HG03378 (cell line): ENCODE measurements at regions not wholly inside any gene's neighbourhood (a gene's known extent, or its start where the extent isn't known, plus 50 kb on each side); places are given as distances from the start of the nearest gene placed in this dataset.
"Not testable (repeated sequence)": the region's sequence is repeated elsewhere in the genome, so short reads cannot be mapped to it uniquely, and the experiment has no call there.

Experiments
- ATAC-seq: cut with Tn5 transposase; IDR thresholded peaks from one replicate; pipeline ENCODE4 v1.9.1; 2021; ENCODE audit warnings: mild to moderate bottlenecking, moderate library complexity; ENCODE audit not compliant: unreplicated experiment

DNA sequence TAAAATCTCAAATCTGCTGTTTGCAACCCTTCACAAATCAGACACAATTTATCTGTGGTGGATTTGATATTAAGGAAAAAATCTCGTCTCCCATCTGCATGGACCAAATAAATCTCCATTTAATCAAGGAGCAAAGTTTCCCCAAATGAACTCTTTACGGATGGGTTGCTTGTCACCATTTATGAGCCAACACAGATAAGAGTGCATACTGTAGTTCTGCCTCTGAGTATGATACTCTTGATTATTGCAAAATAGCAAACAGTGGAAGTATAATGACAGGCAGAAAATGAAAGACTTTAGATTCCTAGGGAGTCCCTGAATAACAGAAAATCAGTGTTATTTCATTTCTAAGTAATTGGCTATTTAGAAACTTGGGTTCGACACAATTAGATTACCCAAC, 1395.9 kb downstream of the FAM181B start:
- ATAC-seq = no peak

GRCh38 chr11:81332276-81332675, 1401.4 kb downstream of the FAM181B start:
- no peak for ATAC-seq

GRCh38 chr11:81331611-81332235, 1401.9 kb downstream of the FAM181B start:
- ATAC-seq = no peak

DNA sequence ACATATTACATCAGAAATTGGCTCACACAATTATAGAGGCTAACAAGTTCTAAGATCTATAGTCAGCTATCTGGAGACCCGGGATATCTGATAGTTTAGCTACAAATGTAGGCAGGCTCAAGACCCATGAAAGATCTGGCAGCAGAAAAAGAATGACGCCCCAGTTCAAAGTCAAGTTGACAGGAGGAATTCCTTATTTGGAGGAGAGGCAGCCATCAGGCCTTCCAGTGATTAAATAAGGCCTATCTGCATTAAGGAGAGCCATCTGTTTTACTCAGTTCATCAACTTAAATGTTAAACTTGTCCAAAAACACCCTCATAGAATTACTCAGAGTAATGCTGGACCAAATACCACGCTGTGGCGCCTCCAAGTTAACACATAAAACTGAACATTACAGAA, 1402.6 kb downstream of the FAM181B start:
- no peak for ATAC-seq

DNA sequence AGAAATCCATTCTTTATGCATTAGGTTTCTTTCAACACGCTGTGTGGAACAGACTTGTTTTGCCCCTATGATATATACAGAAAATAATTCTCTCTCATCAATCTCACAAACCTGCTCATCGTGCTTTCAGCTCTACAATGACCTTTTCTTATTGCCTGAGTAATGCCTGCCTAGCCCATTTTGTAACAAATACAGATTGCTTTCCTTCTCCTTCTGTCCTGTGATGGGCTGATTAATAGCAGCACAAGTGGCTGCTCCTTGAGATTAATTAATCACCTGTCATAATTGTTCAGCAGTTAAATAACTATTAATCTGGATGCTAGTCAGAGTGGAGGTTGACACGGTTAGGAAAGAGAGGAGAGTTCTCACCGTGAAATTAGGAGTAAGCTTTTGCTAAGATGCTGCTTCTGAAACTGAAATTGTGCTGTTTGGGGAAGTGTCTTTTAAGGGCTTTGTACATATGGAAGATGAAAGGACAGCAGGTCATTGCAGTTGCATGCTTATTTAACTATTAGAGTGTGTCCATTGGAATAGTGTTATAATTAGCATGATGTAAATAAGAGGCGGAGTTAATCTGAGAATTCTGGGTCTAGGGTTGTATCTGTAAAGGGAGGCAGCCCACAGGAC, 1430.5 kb downstream of the FAM181B start:
- no peak for ATAC-seq

DNA sequence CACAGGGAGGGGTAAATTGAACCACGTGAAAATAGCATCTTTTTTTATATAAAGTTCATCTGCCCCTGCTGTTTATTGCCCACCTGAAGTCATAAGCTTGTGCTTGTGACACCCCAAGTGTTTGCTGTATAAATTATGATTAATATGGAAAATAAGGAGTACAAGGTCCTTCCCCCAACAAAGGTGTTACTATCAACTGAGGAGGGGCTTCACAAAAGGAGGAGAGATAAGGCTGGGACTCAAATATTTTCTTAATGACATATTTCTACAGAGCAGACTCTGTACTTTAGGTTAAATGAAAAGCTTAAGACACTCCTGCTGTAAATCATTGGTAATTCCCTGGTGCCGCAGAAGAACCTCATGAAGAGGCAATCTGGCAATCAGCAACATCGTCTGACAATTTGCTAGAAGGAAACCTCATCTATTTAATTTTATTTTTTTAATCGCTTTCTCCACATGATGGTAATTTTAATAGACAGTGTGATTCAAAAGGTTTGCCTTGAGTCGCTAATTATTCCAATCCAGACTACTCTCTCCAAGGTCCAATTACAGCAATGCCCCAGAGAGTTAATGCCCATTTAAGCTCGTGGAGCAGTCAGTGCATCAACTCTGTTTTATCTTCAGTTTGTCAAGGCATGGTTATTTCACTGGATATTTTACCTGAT, 1432.4 kb downstream of the FAM181B start:
- ATAC-seq = no peak

- ATAC-seq = no peak
Observed at GRCh38 chr11:81286959-81287358, 1446.7 kb downstream of the FAM181B start.

DNA sequence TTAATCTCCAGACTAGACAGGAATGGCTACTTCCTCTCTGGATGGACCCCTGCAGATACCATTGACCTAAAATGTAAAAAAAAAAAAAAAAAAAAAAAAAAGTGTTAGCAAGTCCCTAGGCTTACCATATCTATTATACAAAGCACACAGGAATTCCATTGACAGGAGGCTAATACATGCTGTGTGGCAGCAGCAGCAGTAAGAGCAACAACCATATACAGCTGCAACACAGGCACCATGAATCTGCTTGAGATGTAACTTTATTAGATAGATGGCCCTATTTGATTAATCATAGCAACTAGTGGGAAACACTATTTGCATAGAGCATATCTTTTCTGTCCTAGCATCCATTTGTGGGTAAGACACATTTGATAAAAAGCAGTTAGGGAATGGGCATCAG, 1447.1 kb downstream of the FAM181B start:
- ATAC-seq = no peak

DNA sequence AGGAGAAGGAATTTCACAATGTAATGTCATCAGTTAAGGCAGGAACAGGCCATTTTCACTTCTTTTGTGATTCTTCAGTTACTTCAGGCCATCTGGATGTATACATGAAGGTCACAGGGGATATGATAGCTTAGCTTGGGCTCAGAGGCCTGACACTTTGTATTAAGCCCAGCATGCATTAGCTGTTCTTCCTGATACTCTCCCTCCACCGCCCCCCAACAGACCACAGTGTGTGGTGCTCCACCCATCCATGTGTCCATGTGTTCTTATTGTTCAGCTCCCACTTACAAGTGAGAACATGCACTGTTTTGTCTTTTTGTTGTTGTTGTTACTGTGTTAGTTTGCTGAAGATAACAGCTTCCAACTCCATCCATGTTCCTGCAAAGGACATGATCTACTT, 1453.4 kb downstream of the FAM181B start:
- ATAC-seq = not testable (repeated sequence)

DNA sequence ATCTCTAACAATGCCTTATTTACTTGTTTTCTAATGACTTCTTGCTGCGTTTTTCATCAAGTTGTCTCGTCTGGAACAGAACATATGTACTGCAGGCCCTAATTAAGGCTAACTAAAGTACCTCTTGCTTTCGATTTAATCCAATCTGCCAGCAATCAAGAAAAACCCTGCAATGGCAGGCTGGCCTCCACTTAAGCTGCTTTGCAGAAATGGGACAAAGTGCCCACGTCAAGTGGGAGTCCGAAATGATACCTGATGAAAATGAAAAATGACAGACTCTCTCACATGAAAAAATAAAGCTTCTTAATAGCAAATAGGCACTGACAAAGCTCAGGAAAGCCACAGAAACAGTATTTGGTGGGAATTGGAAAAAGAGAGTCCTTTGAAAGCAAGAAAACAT, 1454.7 kb downstream of the FAM181B start:
- ATAC-seq = no peak

DNA sequence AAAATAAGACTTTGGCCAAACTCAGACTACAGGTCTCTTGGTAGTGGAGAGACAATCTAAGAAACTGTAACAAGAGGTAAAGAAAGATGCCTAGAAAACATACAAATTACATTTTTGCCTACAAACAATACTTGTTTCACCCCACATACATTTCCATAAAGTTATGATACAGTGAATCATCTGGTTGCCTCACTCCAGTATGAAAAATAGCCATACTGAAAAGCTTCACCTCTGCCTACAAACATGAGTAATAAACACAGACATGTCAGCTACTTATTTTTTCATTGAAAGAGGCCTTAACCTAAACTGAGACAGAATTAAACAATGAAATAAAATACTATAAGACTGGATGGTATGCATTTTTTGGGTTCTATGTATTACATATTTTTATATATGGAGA, 1463.0 kb downstream of the FAM181B start:
- ATAC-seq = no peak

DNA sequence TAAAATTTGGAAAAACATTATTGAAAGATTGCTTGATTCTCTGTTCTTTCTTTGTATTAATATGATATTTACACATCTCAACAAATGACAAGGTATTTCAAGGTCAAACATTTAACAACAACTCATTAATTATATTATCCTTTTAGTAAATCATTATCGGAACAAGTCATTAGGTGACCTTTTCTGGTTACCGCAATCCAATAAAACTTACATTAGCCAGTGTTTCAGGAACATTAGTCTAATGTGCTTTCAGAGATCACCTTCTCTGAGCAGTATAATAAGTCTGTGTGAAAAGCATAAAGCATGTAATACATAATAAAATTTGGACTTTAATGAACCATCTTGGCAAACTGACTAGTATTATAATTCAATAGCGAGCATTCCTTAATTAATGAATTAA, 1466.4 kb downstream of the FAM181B start:
- no peak for ATAC-seq

GRCh38 chr11:81259471-81259870, 1474.2 kb downstream of the FAM181B start:
- no peak for ATAC-seq

- no peak for ATAC-seq
Observed at GRCh38 chr11:81255895-81256294, 1477.8 kb downstream of the FAM181B start.

- ATAC-seq = no peak
Observed at GRCh38 chr11:81253244-81253643, 1480.4 kb downstream of the FAM181B start.

GRCh38 chr11:81246941-81247340, 1486.7 kb downstream of the FAM181B start:
- ATAC-seq = no peak

- no peak for ATAC-seq
Observed at GRCh38 chr11:81245791-81246190, 1487.9 kb downstream of the FAM181B start.

DNA sequence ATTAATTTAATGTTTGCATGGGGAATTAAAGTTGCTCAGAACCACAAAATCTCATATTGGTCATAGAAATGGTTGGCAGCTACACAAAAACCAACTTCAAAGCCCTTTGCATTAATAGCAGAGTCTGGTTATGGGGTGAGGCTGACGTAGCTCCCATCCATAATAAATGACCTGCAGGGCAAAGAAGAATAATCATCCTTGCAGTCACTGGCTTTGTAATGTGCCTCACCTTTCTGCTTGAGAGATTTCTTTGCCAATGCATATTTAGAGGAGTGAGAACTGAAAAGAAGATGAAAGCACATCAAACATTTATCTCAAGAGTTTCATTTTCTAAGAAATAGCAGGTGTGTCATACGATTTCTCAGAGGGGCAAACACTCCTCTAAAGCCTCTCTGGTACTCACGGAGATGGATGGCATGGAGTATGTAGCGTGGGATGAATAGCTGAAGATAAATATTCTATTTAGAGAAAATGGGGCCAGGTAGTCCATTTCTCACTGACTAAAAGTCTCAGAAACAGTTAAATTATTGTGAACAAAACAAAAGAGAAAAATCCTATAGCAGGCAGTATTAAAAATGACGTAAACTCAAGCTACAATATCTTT, 1491.9 kb downstream of the FAM181B start:
- no peak for ATAC-seq

GRCh38 chr11:81237139-81237538, 1496.5 kb downstream of the FAM181B start:
- no peak for ATAC-seq

DNA sequence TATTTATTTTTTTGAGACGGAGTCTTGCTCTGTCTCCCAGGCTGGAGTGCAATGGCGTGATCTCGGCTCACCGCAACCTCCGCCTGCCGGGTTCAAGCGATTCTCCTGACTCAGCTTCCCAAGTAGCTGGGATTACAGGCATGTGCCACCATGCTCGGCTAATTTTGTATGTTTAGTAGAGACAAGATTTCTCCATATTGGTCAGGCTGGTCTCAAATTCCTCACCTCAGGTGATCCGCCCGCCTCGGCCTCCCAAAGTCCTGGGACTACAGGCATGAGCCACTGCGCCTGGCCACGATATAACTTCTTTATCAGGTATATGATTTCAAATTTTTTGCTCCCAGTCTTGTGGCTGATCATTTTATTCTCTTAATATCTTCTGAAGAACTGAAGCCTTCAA, 1506.3 kb downstream of the FAM181B start:
- not testable (repeated sequence) for ATAC-seq

- ATAC-seq = no peak
Observed at GRCh38 chr11:81224396-81224795, 1509.3 kb downstream of the FAM181B start.

DNA sequence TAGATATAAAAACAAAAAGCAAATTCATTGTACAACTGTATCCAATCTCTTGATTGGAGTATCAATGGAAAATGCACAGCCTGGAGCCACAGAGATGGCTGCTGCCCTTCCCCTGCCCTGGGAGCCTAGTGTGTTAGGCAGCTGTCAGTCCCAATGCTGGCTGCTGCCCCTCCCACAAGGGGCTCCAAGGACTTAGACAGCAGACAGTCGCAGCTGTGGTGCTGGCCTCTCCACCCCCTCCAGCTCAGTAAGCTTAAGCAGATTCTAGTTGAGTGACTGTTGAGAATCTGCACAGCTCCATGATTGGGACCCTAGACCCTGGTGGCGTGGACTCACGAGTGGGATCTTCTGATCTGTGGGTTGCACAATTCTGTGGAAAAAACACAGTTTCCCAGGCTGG, 1511.2 kb downstream of the FAM181B start:
- ATAC-seq = no peak
